Glutamatergic neuron (in vitro differentiated cells): ENCODE measurements at regions not wholly inside any gene's neighbourhood (a gene's known extent, or its start where the extent isn't known, plus 50 kb on each side); places are given as distances from the start of the nearest gene placed in this dataset.

Experiments used
- DNase-seq: peaks from one replicate; pipeline ENCODE4 v3.0.0; 2022
- H3K27ac Mint-ChIP-seq: one replicate; pipeline ENCODE4 v1.8.0; 2020; ENCODE audit warnings: mild to moderate bottlenecking, mixed read lengths, inconsistent platforms; ENCODE audit not compliant: unreplicated experiment
- H3K27me3 Mint-ChIP-seq: one replicate; pipeline ENCODE4 v1.8.0; 2020; ENCODE audit warnings: mild to moderate bottlenecking, moderate library complexity, mixed read lengths, inconsistent platforms; ENCODE audit not compliant: unreplicated experiment
- H3K36me3 Mint-ChIP-seq: one replicate; pipeline ENCODE4 v1.8.0; 2020; ENCODE audit warnings: mild to moderate bottlenecking, mixed read lengths, inconsistent platforms; ENCODE audit not compliant: unreplicated experiment
- H3K4me1 Mint-ChIP-seq: one replicate; pipeline ENCODE4 v1.8.0; 2020; ENCODE audit warnings: mild to moderate bottlenecking, low read depth, mixed read lengths, inconsistent platforms; ENCODE audit not compliant: unreplicated experiment
- H3K4me3 Mint-ChIP-seq: one replicate; pipeline ENCODE4 v1.8.0; 2020; ENCODE audit warnings: mild to moderate bottlenecking, mixed read lengths, inconsistent platforms; ENCODE audit not compliant: unreplicated experiment
- H3K9me3 Mint-ChIP-seq: one replicate; pipeline ENCODE4 v1.8.0; 2020; ENCODE audit warnings: mild to moderate bottlenecking, moderate library complexity, mixed read lengths, inconsistent platforms; ENCODE audit not compliant: unreplicated experiment
- TF ChIP-seq, protein P1 (sequence below): fragments of 200-600 bp; sonication (generic); IDR thresholded peaks from one replicate; pipeline ENCODE4 v1.5.0; 2021; ENCODE audit not compliant: partially characterized antibody, unreplicated experiment

DNA sequence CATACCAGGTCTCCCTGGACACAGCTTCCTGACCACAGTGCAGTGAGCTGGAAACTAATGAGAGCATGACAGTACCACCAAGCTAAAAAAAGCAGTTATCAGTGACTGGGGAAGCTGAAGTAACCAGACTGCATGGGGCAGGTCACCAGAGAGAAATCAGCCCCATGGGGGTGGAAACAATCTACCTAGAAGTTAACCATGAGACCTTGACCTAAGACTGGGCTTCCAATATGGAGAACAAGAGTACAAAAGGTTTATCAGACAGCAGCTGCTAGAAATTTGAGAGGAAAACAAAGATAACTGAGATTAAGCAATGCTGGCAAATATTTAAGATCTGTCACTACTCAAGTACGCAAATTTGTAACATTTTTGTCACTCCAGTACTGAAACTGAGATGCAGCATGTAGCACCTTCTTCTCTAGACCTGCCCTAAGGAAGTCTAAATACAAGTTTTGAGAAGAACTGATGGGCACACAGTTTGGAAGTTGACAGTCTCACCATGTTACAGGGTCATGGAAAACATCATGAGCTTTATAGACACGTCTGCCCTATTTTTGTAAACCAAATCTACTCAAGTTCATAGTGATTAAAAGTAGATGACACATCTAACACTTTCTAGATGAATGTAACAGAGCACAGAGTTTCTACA, 2641.8 kb upstream of the PCDH20 start:
- no peak overlapping the region for H3K4me3 Mint-ChIP-seq

DNA sequence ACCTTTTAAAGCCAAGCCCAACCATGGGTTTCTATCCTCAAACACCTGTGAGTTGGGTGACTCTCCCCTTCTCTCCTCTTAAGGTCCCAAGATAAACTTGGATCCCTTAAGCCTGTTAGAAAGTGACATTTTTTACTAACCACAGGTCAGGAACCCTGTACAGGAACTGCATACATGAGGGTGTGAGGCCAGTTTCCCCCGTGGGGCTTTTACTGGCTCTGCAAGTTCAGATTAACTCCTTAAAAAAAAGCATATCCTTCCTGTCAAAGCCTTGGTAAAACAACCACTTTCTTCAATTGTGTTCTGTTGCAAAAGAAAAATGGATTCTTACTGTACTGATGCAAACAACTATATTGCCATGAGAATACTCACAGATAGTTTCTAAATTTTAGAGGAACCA, 2638.7 kb upstream of the PCDH20 start:
- no peaks in the 10 kb centered on the region for H3K36me3 Mint-ChIP-seq
- TF ChIP-seq, protein P1, sequence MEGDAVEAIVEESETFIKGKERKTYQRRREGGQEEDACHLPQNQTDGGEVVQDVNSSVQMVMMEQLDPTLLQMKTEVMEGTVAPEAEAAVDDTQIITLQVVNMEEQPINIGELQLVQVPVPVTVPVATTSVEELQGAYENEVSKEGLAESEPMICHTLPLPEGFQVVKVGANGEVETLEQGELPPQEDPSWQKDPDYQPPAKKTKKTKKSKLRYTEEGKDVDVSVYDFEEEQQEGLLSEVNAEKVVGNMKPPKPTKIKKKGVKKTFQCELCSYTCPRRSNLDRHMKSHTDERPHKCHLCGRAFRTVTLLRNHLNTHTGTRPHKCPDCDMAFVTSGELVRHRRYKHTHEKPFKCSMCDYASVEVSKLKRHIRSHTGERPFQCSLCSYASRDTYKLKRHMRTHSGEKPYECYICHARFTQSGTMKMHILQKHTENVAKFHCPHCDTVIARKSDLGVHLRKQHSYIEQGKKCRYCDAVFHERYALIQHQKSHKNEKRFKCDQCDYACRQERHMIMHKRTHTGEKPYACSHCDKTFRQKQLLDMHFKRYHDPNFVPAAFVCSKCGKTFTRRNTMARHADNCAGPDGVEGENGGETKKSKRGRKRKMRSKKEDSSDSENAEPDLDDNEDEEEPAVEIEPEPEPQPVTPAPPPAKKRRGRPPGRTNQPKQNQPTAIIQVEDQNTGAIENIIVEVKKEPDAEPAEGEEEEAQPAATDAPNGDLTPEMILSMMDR = no peak
- no peak overlapping the region for H3K4me3 Mint-ChIP-seq
- no peak for DNase-seq
- H3K4me1 Mint-ChIP-seq = peaks cover 2% of the 10 kb centered on the region
- H3K27me3 Mint-ChIP-seq = peaks cover 2% of the 10 kb centered on the region
- no peak overlapping the region for H3K27ac Mint-ChIP-seq
- H3K9me3 Mint-ChIP-seq = no peaks in the 10 kb centered on the region

More for the DNA sequence above, 2641.8 kb upstream of the PCDH20 start:
- H3K27ac Mint-ChIP-seq = no peak overlapping the region
- peaks cover 2% of the 10 kb centered on the region for H3K4me1 Mint-ChIP-seq
- peaks cover 2% of the 10 kb centered on the region for H3K27me3 Mint-ChIP-seq
- TF ChIP-seq, protein P1 = no peak
- no peaks in the 10 kb centered on the region for H3K36me3 Mint-ChIP-seq
- no peak for DNase-seq
- no peaks in the 10 kb centered on the region for H3K9me3 Mint-ChIP-seq

DNA sequence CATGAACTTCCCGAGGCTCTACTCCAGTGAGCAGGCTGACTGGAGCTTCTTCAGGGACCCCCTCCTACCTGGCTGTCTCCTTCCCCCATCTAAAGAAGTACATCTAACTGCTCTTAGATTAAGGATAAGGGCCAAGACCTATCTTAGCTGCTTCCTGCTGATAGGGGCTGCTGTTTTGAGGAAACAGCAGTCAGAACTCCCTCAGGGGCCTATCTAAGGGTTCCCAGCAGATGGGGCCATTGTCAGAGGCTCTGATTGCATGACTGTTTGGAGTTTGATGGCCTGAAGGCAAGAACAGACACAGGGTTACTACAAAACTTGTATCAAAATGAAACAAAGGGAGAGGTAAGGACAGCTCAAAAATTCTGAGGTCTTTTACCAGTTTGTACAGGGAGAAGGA, 2636.9 kb upstream of the PCDH20 start:
- Mint-ChIP-seq H3K36me3 (no peaks in the 10 kb centered on the region), H3K4me1 (peaks cover 2% of the 10 kb centered on the region), H3K27me3 (peaks cover 1% of the 10 kb centered on the region), H3K4me3 (no peak overlapping the region), H3K27ac (no peak overlapping the region), H3K9me3 (no peaks in the 10 kb centered on the region)
- TF ChIP-seq, protein P1 = no peak
- DNase-seq = no peak

DNA sequence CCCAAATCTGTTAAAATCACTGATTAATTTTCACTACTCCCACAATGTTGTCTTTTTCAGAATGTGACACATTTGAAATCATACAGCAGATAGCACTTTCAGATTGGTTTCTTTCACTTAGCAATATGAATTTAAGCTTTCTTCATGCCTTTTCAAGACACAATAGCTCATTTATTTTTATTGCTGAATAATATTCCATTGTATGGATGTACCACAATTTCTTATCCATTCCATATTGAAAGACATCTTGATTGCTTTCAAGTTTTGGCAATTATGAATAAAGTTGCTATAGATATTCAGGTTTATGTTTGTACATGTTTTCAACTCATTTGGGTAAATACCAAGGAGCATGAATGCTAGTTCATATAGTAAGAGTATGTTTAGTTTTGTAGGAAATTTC, 2635.6 kb upstream of the PCDH20 start:
- H3K27ac Mint-ChIP-seq = no peak overlapping the region
- DNase-seq = no peak
- peaks cover 1% of the 10 kb centered on the region for H3K27me3 Mint-ChIP-seq
- peaks cover 2% of the 10 kb centered on the region for H3K4me1 Mint-ChIP-seq
- no peaks in the 10 kb centered on the region for H3K9me3 Mint-ChIP-seq
- H3K36me3 Mint-ChIP-seq = no peaks in the 10 kb centered on the region
- TF ChIP-seq, protein P1 = no peak
- no peak overlapping the region for H3K4me3 Mint-ChIP-seq

DNA sequence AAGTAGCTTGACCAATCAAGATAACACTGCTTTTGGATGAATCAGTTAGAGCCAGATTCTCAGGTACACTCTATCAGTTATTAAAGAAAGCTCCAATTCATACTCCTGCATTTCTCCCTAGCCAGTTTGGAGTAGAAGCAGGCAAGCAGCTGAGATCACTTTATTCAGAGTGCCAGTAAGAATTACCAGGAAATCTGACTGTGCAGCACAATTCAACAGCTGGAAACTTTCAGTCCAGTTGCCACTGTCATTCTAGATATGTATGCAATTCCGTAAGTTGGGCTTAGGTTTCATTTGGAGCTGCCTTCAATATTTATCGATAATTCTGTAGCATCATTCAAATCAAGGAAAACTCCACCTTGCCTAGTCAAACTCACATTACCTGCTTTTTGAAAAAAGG, 2625.6 kb upstream of the PCDH20 start:
- Mint-ChIP-seq H3K9me3 (no peaks in the 10 kb centered on the region), H3K4me3 (no peak overlapping the region)

More for the DNA sequence above, 2625.6 kb upstream of the PCDH20 start:
- Mint-ChIP-seq H3K27ac (no peak overlapping the region), H3K4me1 (no peaks in the 10 kb centered on the region), H3K27me3 (no peaks in the 10 kb centered on the region), H3K36me3 (no peaks in the 10 kb centered on the region)
- TF ChIP-seq, protein P1 = no peak
- DNase-seq = no peak
